NCI-H2029 treated with DMSO at 0.1 percent for 48 hours (cell line): ENCODE measurements at regions not wholly inside any gene's neighbourhood (a gene's known extent, or its start where the extent isn't known, plus 50 kb on each side); places are given as distances from the start of the nearest gene placed in this dataset.
"Not testable (repeated sequence)": the region's sequence is repeated elsewhere in the genome, so short reads cannot be mapped to it uniquely, and the experiment has no call there.

ENCODE experiments used
- DNase-seq: peaks from one replicate; lab custom pipeline; 2025; lab: John Stamatoyannopoulos, UW

DNA sequence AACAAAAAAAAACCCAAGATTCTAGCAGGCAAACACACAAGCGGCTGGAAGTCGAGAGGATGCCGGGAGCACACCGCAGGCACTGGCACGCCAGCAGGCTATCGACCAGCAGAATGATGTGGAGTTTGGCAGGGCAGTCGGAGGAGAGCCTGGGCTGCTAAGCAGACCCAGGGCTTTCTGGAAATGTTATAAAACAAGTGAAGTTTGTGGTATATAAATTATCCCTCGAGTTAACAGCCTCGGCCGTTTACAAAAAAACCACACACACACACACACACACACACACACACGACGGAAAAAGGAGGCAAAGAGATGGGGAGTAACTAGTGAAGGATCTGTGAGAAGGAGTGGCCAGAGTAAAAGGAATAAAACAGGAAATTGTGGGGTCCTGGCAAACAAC lies 87.2 kb upstream of the IVNS1ABP start:
- no peak for DNase-seq

DNA sequence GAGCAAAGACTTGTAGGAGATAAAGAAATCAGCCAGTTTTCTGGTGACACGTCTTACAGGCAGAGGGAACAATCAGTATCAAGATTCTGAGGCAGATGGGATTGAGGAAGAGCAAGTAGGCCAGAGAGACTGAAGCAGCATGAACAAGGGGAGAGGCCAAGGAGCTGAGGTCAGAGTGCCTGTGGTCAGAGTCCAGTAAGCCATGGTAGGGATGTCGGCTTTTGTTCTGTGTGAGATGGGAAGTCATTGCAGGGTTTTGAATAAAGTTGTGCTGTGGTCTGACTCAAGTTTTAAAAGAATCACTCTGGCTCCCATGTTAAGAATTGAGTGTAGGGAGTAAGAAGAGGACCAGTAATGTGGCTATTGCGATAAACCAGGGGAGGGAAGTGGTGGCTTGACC lies 85.9 kb upstream of the IVNS1ABP start:
- no peak for DNase-seq

DNA sequence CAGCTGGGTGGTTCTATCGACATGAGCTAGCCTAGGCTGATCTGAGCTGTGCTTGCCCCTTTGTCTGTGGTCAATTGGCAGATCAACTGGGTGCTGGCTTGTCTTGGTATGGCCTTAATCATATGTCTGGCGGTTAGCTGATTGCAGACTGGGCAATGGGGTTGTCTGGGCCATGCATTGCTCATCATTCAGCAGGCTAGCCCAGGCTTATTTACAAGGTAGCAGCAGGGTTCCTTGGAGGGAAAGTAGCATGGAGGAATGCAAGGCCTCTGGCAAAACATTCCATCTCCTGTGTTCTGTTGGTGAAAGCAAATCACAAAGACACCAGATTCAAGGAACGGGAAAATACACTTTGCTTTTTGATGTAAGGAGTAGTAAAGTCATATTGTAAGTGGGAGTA lies 84.0 kb upstream of the IVNS1ABP start:
- DNase-seq, result no peak

DNA sequence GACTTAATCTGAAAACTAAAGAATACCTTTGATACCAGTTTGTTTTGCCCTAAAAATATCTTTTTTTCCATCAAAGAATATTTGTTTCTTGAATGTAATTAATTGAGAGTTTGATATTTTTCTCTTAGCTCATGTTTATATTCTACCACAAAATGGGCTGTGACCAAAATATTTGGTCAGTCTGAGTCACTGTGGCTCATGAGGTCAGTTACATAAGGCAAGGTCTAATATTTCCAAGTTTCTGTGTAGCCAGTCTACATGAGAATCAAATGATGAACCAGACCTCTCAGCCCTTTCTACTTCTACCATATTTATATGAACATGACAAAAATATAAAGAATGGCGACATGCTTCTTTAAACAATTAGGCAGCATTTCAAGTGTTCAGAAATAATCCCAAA lies 83.0 kb upstream of the IVNS1ABP start:
- DNase-seq, result no peak

DNA sequence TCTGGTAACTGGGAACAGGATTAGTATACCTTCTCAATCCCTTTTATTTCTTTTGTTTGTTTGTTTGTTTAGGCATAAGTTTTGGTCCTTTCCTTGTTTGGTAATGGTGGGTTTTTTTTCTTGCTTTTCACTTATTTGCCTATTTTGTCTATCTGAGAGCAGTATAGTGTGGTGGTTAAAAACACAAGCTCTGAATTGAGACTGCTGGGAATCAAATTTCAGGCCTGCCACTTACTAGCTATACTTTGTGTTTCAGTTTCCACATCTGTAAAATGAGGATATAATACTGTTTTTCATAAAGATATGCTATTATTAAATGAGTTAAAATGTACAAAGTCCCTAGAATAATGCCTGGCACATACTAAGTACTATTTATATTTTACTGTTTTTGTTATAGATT lies 81.6 kb upstream of the IVNS1ABP start:
- DNase-seq, result no peak

DNA sequence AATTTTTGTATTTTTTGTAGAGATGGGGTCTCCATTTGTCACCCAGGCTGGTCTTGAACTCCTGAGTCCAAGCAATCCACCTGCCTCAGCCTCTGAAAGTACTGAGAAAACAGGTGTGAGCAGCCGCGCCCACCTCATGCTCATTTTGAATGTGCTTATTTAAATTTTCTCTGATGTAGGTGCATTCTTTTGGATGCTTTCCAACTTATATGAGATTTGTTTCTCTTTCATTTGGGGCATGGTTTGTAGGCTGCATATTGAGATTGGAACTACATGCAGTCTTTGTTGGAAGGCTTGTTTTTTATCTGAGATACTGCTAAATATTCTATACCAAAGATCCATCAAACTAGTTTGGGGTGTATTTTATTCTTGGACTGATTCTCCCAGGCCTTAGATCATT lies 81.0 kb upstream of the IVNS1ABP start:
- no peak for DNase-seq

DNA sequence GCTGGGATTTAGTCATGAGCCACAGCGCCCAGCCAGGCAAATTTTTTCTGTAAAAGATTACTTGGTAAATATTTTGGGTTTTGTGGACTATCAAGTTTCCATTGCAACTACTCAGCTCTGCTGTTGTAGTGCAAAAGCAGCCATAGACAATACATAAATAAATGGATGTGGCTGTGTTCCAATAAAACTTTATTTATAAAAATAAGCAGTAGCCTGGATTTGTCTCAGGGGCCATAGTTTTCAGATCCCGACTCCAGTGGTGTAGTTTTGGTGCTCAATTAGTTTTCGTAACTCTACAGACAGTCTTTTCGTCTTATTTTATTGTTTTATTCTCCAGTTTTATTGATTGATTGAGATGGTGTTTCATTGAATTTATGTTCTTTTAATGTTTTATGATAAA lies 80.1 kb upstream of the IVNS1ABP start:
- no peak for DNase-seq

DNA sequence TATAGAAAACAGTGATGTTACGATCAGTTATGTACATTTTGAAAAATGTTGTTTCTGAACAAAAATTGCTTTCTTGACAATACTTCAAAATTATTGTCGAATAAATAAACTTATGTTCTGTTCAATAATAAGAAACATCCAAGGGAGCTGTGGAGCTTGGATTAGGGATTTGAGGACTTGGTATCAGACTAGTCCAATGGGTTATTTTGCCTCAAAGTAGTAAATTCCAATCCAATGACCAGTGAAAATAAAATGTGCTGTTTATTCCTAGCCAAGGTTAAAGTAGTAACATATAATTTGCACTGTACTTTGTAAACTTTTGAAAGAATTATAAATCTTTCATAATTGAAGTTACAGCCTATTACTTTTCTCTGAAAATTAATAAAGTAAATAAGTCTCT lies 79.1 kb upstream of the IVNS1ABP start:
- no peak for DNase-seq

DNA sequence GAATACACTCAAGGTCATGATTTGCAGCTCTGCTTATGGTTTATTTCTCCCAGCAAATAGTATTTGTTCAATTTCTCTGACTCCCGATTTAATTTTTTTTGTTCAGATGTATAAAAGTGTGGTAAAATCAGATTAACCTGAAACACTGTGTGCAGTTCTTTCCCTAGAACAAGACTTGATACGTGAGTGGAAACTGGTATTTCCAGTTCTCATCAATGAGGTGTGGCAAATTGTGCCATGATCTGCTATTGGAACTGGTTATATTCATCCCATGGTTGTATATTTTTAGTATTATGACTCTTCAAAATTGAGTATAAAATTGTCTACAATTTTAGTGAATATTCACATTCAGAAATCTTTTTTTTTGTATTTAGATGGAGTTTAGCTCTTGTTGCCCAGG lies 76.8 kb upstream of the IVNS1ABP start:
- no peak for DNase-seq

DNA sequence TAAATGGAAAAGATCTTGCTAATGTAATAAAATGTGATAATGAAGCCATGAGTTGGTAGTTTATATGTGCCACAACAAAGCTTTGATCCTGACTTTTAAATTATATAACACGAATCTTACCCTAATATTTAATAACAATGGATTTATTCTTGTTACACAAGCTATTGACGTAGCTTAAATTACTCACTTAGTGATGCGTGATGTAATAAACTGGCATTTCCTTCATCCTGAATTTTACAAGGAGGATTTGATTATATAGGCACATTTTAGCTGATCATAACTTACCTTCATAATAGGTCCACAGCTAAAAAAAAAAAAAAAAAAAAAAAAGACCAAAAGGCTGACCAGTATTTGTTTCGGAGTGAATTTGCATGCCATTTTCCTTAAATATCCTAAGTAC lies 76.2 kb upstream of the IVNS1ABP start:
- no peak for DNase-seq

DNA sequence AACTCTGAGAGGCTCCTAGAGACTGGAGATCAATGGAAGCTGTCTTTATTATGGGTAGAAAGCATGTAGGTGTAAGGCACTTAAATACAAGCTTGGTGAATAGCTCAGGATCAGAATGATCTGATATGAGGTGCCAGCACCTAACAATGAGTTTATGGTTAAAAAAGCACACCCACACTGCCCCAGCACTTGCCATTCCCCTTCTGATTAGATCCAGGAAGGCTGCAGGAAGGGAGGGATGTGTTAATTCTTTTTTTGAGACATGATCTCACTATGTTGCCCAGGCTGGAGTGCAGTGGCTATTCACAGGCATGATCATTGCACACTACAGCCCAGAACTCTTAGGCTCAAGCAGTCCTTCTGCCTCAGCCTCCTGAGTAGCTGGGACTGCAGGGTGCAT lies 71.8 kb upstream of the IVNS1ABP start:
- DNase-seq, result no peak

DNA sequence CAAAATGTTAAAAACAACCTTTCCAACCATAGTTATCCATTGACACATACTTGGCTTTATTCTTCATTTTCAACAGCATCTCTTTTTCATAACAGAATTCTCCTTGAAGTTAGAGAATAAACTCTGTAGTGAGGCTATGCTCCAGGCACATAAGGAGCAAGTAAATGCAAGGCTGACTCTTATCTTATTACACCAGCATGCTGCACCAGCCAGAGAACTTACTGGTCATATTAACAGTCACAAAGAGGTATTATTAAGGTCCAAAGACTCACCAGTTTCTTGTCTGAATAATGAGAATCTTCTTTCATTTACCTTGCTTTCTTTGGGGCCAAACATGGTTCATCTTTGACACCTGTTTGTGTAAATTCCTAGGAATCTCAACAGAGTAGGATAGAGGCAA lies 71.3 kb upstream of the IVNS1ABP start:
- no peak for DNase-seq

DNA sequence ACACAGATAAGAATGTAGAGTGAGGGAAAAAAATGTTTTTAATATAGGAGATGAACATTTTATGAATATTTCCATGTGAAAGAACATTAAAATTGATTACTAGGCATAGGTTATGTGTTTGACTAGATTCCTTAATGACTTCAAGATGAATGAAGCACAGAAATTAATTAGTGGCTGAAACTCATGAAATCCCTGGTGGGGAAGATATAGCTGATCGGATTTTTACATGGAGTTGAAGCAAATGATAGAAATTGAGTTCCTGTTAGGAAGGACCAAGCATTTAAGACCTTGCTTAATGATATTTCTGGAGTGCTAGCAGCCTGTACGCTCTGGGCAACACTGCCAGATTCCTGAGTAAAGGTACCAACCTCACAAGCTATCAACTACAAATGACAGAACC lies 68.9 kb upstream of the IVNS1ABP start:
- DNase-seq, result no peak

DNA sequence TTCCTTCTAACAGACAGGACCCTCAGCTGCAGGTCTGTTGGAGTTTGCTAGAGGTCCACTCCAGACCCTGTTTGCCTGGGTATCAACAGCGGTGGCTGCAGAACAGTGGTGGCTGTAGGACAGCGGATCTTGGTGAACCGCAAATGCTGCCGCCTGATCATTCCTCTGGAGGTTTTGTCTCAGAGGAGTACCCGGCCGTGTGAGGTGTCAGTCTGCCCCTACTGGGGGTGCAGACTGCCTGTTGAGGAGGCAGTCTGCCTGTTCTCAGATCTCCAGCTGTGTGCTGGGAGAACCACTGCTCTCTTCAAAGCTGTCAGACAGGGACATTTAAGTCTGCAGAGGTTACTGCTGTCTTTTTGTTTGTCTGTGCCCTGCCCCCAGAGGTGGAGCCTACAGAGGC lies 66.8 kb upstream of the IVNS1ABP start:
- not testable (repeated sequence) for DNase-seq

DNA sequence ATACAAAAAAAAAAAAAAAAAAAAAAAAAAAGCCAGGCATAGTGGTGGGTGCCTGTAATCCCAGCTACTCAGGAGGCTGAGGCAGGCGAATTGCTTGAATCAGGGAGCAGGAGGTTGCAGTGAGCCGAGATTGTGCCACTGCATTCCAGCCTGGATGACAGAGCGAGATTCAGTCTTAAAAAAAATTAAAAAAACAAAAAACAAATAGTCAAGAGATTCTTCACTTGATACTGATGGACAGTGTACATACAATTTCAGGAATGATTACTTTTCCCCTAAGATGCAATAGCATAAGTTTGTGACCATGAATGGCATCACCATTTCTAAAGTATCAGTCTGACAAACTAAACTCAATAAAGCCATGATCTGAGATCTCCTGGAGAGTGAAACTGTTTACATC lies 60.8 kb upstream of the IVNS1ABP start:
- DNase-seq, result no peak

DNA sequence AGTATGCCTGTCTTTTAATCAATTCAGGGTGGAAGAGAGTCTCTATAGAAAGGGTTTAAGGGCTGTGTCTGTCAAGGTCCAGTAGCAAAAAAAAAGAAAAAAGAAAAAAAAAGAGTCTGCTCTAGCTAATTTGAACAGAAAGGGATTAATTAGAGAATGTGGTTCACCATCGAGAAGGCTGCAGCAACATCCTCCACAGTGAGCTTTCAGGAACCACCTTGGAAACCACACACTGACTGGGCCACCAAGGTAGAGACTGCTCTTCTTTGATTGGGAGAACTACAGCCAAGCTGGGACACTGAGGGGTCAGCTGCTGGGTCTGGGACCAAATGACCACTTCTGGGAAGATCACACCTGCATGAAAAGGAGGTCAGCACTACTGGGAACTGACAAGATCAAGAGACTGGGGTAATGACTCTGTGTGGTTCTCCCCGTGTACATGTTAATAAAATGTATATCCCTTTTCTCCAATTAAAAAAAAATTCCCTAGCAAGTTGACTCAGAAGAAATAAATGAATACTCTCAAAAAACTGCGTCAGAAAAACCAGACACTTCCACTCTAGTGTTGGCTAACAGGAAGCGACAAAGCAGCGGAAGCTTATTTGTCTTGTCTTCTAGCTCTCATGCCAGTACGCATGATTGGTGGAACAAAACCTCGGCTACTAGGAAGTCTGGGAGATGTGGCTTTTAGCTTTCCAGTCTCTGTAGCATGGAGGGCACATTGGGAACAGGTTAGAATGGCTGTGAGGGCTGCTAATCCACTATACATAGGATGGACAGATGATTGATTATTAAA lies 60.0 kb upstream of the IVNS1ABP start:
- DNase-seq, result no peak

DNA sequence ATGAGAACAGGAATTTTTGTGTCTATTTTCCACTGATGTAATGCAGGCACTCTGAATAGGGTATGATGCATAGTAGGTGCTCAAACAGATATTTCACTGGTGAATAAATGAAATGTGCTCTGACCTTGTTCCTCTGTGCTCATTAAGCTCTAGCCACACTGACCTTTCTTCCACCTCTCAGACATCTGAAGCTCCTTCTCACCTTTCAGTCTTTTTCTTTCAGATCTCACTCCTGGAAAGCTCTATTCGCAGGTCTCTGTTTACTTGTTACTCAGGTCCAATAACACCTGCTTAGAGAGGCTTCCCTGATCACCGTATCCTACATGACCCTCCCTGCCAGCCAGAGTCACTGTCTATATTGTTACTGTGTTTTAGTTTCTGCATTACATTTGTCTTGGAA lies 59.2 kb upstream of the IVNS1ABP start:
- peak; percentile 56 for DNase-seq

DNA sequence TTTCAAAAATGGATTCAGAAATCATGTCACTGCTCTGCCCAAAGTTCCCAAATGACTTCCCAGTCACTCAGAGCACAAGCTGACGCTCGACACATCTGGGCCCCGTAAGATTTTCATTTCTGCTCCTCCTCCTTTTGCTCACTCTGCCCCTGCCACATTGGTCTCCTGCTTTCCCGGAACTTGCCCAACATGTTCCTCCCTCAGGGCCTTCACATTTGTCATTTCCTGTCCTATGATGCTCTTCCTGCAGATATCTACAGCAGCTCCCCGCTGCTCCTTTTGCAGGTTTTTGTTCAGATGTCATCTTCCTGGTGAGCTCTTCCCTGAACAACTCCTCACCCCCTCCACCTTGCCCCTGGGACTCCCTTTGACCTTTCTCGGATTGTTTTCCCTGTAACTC lies 58.5 kb upstream of the IVNS1ABP start:
- no peak for DNase-seq

DNA sequence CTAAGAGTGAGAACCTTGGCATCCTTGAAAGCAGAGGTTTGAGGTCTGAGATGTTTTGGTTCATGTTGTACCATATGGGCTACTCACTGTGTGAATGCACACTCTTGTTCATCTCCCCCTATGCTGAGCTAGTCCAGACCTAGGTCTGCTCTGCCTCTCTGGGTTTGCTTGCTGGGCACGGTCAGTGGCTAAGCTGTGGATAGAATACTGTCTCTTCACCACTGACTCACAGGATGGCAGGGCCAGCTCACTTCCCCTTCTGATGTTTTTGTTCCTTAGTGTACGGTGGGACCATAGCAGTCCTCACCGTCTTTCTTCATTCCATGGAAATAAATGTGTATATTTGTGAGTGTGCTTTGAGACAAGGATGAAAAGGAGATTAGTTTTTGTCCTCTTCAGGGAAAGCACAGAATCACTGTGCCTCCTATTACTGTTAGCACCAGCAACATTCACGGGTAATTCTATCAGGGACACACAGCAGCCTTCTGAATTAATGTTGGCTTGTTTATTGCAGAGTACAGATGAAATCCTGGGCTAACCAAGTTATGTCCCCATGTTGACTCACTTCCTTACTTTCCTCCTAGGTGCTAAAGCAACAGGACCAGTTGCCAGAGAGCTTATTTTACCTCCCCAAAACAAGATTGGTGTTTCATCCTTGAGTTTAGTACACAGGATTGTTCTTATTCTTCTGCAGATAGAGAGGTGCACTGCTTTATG lies 56.9 kb upstream of the IVNS1ABP start:
- DNase-seq, result no peak

DNA sequence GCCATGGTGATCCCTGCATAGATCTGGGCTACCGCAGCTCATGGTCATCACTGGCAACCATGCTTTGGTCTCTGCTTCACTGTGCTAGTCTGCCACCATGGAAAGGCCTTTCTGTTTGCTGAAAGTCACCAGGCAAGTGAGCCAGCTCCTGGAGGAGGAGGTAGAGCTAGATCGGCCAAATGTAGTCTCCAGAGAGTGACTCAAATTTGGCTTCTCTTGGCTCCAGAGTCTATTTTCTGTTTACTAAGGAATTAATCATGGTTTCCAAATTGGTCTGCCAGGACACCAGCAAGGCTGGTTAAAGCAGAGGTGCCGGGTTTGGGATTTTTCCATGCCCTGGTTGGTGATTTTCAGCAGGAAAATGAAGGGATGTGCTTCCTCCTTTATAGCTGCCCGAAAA lies 52.7 kb upstream of the IVNS1ABP start:
- no peak for DNase-seq

DNA sequence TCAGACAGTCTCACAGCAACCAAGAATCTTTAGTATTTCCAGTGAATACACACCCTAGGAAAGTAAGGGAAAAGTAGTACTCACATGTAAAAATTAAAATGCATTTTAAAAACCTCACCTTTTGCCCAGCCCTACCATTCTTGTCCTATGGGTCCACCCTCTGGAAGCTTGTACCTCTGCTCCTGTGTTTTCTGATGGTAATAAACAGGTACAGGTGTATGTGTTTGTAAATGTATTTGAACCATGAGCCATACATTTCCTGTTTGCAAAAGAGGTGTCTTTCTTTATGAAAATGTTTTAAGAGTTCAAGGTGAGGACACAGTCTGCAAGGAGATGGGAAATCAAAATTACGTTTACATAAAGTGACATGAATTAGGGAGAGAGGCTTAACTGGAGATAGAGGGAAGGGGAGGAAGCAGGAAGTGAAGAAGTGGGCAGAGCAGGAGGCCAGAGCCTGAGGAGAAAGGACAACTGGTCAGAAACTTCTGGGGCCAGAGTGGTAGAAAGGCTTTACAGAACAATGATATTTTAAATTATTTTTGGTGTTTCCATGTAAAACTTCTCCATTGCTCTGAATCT lies 52.0 kb upstream of the IVNS1ABP start:
- DNase-seq, result no peak

DNA sequence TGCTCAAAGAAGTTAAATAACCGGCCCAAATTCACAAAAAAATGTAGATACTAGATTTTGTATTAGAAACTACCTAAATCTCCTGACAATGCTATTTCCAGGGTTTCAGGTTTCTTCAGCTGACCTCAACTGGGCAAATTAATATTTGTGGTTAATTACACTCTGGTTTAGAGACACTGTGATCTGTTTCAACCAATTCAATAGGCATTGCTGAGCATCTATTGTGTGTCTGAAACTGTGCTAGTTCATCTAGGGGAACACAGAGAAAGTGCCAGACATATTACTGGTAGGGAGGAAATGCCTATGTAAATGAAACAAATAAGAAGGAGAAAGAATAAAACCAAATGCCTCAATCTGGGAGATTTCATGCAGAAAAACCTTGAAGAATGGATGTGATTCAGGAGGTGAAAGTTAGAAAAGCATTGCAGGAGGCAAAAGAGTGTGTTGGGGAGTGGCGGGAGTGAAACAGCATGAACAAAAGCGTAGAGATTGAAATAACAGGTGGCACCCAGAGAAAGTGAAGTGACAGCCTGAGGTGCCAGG lies 51.3 kb upstream of the IVNS1ABP start:
- DNase-seq, result no peak

DNA sequence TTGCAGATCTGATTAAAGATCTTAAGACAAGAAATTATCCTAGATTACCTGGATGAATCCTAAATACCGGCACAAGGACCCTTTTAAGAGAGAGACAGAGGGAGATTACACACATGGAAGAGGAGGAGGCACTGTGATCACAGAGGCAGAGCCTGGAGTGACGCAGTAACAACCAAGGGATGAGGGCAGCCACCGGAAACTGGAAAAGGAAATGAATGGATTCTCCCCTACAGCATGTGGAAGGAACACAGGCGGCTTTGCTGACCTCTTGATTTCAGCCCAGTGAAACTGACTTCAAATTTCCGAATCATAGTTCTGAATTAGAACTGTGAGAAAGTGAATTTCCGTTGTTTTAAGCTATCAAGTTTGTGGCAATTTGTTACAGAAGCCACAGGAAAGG lies 50.2 kb upstream of the IVNS1ABP start:
- DNase-seq, result no peak
